Omental fat pad (tissue), 3 donors: ENCODE measurements at regions not wholly inside any gene's neighbourhood (a gene's known extent, or its start where the extent isn't known, plus 50 kb on each side); places are given as distances from the start of the nearest gene placed in this dataset.

ENCODE experiments used
- ATAC-seq: fragments of 150-250 bp; one replicate; pipeline ENCODE4 v1.9.1; 2016; ENCODE audit warnings: mild to moderate bottlenecking, moderate library complexity; ENCODE audit not compliant: low FRiP score
- DNase-seq: peaks from one replicate; pipeline ENCODE4 v3.0.0-alpha.2; 2019; ENCODE audit warnings: low spot score
- TF ChIP-seq, protein P1 (sequence below), 3 donors: fragments of 450-650 bp; IDR thresholded peaks; one replicate each; pipeline ENCODE4 v1.5.1; 2016 to 2017; ENCODE audit warnings: antibody characterized with exemption in 3 of 3, mild to moderate bottlenecking in 3 of 3, moderate library complexity in 2 of 3

- ATAC-seq, result no peak
- TF ChIP-seq, protein P1, sequence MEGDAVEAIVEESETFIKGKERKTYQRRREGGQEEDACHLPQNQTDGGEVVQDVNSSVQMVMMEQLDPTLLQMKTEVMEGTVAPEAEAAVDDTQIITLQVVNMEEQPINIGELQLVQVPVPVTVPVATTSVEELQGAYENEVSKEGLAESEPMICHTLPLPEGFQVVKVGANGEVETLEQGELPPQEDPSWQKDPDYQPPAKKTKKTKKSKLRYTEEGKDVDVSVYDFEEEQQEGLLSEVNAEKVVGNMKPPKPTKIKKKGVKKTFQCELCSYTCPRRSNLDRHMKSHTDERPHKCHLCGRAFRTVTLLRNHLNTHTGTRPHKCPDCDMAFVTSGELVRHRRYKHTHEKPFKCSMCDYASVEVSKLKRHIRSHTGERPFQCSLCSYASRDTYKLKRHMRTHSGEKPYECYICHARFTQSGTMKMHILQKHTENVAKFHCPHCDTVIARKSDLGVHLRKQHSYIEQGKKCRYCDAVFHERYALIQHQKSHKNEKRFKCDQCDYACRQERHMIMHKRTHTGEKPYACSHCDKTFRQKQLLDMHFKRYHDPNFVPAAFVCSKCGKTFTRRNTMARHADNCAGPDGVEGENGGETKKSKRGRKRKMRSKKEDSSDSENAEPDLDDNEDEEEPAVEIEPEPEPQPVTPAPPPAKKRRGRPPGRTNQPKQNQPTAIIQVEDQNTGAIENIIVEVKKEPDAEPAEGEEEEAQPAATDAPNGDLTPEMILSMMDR (IDR thresholded peaks at IDR 0.05), result no peak
- no peak for DNase-seq
These were observed 87.8 kb upstream of the CDH5 start for GRCh38 chr16:66278604-66279262.

- DNase-seq (no peak), ATAC-seq (no peak)
- TF ChIP-seq, protein P1 (IDR thresholded peaks at IDR 0.05), result no peak
These were observed 88.4 kb upstream of the CDH5 start for GRCh38 chr16:66278111-66278531.

GRCh38 chr16:66277311-66278070 lies 89.0 kb upstream of the CDH5 start:
- no peak for DNase-seq
- TF ChIP-seq, protein P1 (IDR thresholded peaks at IDR 0.05), result no peak
- ATAC-seq, result no peak

DNA sequence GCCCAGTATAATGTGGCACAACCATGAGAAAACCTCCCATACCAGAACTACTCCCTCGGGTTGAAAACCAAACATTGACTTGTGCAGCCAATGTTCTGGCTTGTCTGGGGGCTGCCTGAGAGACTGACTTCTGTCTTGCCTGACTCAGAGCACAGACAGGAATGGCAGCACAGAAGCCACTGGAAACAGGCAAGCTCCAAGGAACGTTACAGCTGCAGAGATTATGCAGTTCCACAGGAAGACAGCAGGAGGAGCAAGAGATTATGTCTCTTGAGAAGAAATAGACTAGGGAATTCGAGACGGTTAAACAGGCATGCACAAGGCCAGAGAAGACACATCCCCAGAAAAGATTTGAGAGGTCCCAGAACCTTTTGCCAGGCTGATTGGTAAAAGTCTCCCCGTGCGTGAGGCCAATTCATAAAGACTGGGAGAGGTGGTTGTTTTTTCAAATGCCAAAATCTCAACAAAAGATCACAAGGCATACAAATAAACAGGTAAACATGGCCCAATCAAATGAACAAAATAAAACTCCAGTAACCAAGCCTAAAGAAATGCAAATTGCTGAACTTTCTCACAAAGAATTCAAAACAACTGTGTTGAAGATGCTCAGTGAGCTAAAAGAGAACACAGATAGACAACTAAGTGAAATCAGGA lies 90.6 kb upstream of the CDH5 start:
- TF ChIP-seq, protein P1 (IDR thresholded peaks at IDR 0.05), result no peak
- no peak for DNase-seq
- ATAC-seq, result no peak

DNA sequence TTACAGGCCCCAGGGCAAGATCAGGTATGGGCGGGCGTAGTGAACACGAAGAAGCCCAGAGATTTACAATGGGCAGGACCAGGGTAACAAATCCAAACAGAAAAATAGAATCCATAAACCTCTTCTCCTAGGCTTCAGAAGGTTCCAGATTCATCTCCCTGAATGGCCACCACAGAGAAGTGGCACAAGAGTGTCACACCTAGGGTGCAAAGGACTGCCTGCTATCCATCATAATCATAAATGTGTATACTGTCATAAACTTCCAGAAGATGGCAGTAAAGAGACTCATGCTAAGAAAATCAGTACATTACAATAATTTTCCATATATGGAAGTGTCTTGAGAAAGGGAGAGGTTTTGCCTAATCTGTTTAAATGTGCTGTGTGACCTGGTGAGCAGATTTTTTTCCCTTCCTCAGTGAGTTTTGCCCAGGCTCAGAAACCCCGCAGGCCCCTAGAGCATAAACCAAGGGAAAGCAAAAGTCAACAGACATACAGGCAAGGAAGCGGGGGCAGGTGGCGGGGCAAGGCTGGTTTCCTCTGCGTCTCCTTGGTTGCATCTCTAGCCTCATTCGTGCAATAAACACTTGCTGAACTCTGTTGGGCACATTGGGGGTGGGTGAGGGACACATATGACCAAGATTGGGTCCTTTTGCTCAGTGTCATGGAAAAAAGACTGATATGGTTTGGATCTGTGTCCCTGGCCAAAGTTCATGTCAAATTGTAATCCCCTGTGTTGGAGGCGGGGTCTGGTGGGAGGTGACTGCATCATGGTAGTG lies 92.0 kb upstream of the CDH5 start:
- DNase-seq (no peak), ATAC-seq (no peak)
- TF ChIP-seq, protein P1 (IDR thresholded peaks at IDR 0.05), result no peak

- no peak for DNase-seq
- ATAC-seq, result no peak
- TF ChIP-seq, protein P1 (IDR thresholded peaks at IDR 0.05), result no peak
These were observed 92.7 kb upstream of the CDH5 start for GRCh38 chr16:66273644-66274334.
